NCI-H526 (cell line): ENCODE measurements at regions not wholly inside any gene's neighbourhood (a gene's known extent, or its start where the extent isn't known, plus 50 kb on each side); places are given as distances from the start of the nearest gene placed in this dataset.
A peak's percentile ranks its signal among the peaks of the same experiment; 100 is the strongest.

ENCODE experiments used
- DNase-seq, 2 experiments: peaks; one replicate each; lab custom pipeline; 2025; lab: John Stamatoyannopoulos, UW

GRCh38 chr13:112245989-112246388 is 130.2 kb upstream of the SPACA7 start:
- no peak for DNase-seq

DNA sequence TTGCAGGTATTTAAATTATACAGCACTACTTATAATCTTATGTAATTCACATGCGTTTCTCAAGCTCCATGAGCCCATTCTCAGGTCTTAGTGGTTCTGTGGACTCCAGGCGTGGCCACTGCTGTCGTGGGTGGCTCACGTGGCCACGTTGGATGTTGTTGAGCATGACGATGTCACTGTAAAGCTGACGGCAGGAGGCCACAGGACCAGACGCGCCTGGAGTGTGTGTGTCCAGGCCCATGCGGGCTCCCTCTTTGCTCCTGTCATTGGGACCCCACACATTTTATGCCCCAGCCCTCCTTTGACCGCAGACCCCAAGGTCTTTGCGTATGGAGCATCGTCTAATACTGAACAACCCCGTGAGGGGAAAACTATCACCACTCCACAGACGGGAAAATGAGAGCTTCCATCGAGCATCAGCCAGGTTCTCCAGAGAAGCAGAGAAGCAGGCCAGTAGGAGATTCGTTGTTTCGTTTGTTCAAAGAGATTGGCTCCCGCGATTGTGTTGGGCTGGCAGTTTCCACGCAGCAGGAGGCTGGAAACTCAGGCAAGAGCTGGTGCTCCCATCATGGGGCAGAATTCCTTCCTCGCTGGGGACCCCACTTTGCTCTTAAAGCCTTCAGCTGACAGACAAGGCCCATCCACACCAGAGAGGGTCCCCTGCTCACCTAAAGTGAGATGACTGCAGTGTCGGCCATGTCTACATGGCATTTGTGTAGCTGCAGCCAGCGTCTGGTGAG is 129.3 kb upstream of the SPACA7 start:
- no peak for DNase-seq

DNA sequence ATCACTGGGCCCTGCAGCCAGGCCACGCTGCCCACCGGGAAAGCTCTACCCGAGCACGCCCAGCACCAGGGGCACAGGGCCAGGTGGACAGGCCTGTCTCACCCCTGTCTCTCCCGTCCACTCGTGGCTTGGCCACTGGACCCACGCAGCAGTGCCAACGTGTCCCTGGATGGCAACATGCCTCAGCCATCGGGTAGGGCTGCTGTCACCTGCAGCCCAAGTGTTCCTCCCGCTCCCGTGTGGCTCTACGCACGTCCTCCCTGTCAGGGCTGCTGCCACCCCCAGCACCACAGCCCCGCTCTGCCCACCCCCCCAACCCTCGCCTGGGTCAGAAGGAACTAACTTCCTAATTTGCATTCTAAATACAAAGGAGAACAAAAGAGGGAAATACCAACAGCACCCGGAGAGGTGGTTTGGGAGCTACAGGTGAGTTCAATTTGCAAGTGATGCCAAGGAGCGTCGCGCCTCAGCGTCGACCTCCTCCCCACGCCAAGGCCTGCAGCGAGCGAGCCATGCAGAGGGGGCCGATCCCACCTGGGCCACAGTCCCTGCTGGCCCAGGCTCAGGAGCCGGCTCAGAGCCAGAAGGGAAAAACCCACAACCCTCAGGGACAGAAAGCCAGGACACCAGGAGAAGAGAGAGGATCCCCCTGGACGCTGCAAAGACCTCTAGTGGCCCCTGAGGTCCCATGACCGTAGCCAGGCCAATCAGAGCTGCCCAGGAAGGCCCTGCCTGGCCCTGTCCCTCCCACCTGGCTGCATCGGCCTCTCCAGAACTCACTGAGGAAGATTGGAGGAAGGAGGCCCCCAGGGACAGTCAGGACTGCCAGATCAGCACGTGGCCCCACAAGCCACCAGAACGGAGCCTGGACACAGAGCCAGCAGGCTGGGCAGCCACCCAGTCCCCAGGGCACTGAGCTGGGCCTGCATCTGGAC is 128.4 kb upstream of the SPACA7 start:
- peak in 1 of 2 experiments; percentile 43 for DNase-seq

GRCh38 chr13:112248406-112248760 is 127.8 kb upstream of the SPACA7 start:
- no peak for DNase-seq

DNA sequence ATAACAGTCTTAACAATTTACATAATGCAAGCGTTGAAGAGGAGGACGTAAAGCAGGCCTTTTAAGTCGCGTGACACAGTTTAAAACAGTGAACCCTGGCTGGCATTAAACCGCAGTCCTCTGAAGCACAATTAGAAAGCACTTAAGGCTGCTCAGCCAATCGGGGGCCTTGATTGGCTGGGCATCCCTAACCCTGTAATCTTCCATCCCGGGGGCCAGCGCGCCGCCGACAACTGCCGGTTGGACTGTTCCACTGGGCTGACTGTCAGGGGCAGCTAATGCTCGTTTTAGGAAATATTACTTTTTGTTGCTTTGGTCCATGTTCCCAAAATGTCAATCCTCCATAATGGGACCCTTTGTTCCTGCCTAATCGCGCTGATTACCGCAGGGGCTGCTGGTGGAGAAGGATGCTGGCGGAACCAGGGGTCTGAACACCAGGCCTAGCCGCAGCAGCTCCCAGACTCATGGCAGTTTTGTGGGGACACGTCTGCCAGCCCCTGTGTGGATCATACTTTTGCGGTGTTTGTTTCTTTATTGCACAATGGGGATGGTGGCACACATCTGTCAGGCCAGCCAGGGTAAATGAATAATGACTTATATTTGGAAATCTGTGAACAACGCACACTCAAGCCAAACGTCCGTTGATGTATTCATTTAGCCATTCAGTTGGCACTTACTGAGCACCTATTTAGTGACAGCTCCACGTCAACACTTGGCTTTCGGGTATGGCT is 127.1 kb upstream of the SPACA7 start:
- no peak for DNase-seq

DNA sequence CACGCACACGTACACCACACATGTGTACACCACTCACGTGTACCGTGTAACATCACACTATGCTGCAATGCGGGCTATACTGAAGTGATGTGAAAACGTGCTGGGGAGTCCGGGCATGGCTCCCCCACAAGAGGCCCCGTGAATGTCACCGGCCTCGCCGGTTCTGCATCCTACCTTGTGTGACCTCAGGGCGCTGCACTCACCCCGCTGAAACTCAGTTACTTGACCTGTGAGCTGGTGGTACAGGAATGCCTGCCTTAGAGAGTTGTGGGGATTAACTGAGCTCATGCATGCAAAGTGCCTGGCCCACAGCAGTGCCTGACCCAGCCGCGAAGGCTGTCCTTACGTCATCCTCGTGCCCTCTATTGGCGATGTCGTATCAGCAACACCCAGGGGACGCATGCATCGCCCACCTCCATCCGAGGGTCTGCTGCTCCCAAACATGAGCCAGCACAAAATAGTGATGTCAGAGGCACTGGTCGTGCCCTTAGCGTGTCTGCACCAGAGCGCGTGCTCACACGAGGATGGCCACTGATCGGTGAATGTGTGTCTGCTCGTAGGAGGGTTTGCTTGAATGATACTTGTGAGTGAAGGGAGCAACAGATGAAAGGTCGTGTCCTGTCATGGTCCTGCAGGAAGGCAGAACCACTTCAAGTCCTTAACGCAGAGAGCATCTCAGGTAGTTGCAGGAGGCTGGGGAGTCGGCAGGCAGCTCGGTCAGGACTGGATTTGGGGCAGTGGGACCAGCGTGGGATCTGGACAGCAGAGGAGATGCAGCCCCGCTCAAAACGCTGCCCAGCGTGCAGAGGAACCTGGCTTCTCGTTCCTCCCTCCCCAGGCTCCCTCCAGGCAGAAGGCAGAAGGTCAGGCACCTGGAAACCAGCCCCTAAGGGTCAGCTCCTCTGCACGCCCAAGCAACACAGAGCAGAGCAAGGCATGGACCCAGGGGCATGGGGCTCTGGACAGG is 126.2 kb upstream of the SPACA7 start:
- DNase-seq, result no peak

- DNase-seq, result no peak
Observed at GRCh38 chr13:112250788-112251445, 125.2 kb upstream of the SPACA7 start.

DNA sequence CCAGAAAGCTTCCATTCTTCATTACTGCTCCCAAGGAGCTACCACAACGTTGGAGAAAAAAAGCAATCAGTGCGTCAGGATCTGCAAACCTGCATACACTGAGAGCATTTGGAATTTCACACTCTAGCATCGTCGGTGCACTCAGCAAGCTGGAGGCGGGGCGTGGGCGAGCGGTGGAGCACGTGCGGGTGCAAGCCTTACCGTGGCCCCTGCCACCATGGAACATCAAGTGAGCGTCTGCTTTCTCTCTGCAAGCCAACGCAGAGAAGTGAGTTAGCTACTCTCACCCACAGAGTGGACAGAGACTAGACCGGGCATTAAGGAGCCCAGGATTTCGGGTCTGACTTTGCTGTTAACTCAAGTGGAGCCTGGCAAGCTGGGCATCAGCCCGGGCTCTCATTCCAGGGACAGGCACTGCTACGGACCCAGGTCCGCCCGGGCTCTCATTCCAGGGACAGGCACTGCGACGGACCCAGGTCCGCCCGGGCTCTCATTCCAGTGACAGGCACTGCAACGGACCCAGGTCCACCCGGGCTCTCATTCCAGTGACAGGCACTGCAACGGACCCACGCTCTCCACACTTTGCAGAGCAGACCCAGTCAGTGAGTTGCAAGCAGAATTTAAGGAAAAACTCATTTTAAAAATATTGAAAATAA is 124.1 kb upstream of the SPACA7 start:
- DNase-seq, result no peak

- no peak for DNase-seq
Observed at GRCh38 chr13:112252804-112253590, 123.2 kb upstream of the SPACA7 start.

GRCh38 chr13:112253631-112254030 is 122.5 kb upstream of the SPACA7 start:
- DNase-seq, result no peak

GRCh38 chr13:112254061-112254818 is 121.9 kb upstream of the SPACA7 start:
- DNase-seq, result no peak

DNA sequence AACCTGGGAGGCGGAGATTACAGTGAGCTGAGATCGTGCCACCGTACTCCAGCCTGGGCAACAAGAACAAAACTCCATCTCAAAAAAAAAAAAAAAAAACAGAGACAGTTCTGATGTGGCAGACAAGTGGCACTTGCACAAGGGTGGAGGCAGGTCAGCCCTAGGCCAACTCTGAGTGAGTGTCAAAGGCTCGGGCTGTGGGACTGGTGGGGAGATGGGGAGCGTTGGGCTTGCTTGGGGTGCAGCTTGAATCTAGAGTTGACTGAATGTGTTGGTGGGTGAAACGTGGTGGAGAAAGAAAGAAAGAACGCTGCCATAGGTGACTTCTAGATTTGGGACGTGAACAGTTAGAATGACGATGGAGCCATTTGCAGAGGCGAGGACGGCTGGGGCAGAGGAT is 121.3 kb upstream of the SPACA7 start:
- no peak for DNase-seq

- no peak for DNase-seq
Observed at GRCh38 chr13:112255550-112256120, 120.5 kb upstream of the SPACA7 start.

DNA sequence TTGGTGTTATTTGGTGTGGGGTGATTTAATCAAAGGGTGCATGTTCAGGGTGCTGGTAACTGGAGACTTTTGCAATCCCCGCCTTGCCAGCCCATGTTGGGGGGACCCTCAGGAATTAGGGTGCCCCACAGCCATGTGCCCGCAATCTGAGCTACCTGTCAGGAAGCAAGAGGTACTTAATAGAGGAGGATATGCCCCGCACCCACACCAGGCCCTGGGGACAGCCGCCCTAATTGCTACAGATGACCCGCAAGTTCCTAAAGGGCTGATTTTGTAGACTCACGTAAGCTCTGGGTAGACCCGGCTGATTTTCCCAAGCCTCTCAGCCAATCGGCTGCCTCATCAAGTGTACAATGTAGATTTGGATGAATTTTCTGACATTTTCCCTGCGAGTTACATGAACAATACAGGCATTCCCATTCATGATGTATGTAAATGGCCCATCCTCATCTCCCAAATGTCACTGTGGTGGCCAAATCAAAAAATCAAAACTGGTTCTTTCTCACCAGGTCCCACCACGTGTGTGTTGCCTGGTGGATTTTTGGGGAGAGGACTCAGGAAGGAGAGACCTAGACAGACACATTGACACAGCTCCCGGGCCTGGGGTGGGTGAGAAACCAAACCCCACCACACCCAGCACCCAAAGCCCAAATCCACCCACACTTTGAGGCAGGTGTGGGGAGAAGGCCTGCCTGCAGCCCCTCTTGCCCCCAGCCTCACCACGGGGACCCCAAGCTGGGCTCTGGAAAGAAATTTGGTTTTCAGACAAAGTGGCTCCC is 119.2 kb upstream of the SPACA7 start:
- DNase-seq, result no peak

GRCh38 chr13:112259511-112259910 is 116.6 kb upstream of the SPACA7 start:
- no peak for DNase-seq

- no peak for DNase-seq
Observed at GRCh38 chr13:112260108-112261055, 115.8 kb upstream of the SPACA7 start.
